GM13976 (cell line): ENCODE measurements at regions not wholly inside any gene's neighbourhood (a gene's known extent, or its start where the extent isn't known, plus 50 kb on each side); places are given as distances from the start of the nearest gene placed in this dataset.

Source experiments
- DNase-seq: peaks from one replicate; pipeline ENCODE4 v3.0.0; 2012; ENCODE audit warnings: low spot score
- in situ Hi-C: fragments of 300-500 bp; cut with MboI; formaldehyde crosslinking; loops from one replicate; pipeline ENCODE4 v1.12.0; 2022; ENCODE audit warnings: low sequenced_read_pairs, mixed read lengths, inconsistent platforms; ENCODE audit not compliant: unreplicated experiment
- TF ChIP-seq, protein P1 (sequence below): IDR thresholded peaks from 2 replicates; pipeline ENCODE4 v1.5.1; 2012; ENCODE audit warnings: borderline replicate concordance, mild to moderate bottlenecking; ENCODE audit not compliant: insufficient read depth; ENCODE audit errors: extremely low read depth, missing control alignments, control extremely low read depth

DNA sequence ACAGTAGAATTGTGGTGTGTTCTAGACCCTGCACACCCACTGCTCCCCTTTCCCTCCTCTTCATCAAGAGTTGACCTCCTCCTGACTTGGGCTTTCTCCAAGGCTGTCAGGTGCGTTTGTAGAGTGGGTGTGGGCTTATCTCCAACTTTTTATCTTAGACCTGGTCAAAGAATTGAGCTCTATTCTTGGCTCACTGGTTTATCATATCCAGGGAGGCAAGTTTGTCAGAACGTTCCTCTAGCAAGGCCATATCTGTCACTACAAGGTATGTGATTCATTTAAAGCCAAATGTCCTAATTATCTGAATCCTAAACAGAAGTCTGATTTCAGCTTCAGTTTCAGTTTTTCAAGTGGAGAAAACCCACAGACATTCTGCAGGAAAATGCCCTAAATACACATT is 117.1 kb upstream of the MGAT5 start:
- in situ Hi-C loops = no loop called here
- no peak for DNase-seq
- TF ChIP-seq, protein P1, sequence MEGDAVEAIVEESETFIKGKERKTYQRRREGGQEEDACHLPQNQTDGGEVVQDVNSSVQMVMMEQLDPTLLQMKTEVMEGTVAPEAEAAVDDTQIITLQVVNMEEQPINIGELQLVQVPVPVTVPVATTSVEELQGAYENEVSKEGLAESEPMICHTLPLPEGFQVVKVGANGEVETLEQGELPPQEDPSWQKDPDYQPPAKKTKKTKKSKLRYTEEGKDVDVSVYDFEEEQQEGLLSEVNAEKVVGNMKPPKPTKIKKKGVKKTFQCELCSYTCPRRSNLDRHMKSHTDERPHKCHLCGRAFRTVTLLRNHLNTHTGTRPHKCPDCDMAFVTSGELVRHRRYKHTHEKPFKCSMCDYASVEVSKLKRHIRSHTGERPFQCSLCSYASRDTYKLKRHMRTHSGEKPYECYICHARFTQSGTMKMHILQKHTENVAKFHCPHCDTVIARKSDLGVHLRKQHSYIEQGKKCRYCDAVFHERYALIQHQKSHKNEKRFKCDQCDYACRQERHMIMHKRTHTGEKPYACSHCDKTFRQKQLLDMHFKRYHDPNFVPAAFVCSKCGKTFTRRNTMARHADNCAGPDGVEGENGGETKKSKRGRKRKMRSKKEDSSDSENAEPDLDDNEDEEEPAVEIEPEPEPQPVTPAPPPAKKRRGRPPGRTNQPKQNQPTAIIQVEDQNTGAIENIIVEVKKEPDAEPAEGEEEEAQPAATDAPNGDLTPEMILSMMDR = no peak

DNA sequence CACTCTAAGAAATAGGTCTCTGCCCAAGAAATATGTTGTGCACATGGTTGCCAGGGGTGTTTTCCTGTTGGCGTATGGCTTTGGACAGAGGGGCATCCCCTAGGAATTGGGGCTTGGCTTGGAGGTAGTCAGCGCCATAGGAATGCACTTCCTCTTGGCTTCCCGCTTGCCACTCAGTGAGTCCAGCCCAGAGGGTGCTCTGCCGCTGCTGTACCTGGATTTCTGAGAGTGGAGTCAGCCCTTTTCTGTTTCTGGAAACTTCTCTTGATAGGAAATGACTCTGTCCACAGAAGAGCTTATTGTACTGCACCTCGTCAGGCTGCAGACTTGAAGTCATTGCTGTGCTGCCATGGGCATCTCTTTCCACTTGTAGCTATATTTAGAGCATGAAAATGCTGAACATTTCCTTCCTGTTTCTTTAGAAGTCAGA is 116.7 kb upstream of the MGAT5 start:
- DNase-seq = no peak
- TF ChIP-seq, protein P1 = no peak
- in situ Hi-C loops = no loop called here

DNA sequence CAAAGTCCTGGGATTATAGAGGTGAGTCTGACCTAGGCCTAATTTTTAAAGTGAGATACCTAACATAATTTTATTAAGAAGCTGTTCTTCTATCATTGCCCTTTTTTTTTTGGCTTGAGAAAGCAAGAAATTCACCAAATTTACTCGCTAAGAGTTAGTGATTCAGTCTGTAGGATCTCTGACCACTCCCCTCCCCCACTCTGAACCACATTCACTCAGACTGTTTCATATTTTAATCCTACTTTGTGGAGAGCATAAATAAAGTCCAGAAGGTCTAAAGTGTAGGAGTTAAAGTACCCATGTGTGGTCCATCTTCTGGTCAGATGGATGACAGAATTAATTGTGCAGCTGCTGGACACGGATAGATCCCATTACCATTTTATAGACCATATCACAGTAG is 115.8 kb upstream of the MGAT5 start:
- TF ChIP-seq, protein P1 = no peak
- in situ Hi-C loops = no loop called here
- DNase-seq = no peak

DNA sequence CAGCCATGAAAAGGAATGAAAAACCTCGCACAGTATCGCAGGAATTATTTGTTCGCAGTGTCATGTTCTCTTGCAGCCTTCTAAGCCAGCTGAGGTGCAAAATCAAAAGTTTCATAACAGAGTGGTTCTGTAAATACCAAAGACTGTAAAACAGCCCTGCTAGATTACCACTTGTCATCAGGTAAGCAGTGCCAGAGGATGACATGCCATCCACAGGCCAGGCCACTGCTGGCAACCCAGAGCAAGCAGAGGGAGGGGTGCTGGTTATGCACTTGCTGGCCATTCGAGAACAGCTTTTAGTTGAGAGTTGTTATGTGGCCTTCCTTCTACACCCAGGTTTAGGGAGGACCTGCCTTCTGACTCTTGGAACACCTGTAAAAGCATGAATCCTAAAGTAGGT is 114.3 kb upstream of the MGAT5 start:
- DNase-seq = no peak
- in situ Hi-C loops = no loop called here
- TF ChIP-seq, protein P1 = no peak

DNA sequence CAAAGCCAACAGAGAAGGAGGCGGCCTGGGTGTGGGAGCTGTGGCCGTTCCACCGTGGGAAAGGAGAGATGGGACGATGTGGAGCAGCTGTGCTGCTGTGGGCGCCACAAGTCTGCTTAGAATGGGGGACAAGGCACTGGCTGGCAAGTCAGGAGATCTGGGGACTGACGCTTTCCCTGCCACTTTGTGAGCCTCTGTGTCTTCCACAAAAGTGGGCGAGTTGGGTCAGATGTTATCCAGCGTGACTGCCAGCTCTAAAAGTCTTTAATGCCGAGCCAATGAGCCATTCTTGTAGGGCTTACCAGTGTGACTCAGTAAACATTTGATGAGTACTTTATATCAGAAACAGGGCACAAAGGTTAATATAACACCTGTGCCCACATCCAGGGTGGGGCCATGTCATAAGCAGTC is 113.6 kb upstream of the MGAT5 start:
- in situ Hi-C loops = no loop called here
- no peak for DNase-seq
- TF ChIP-seq, protein P1 = no peak

DNA sequence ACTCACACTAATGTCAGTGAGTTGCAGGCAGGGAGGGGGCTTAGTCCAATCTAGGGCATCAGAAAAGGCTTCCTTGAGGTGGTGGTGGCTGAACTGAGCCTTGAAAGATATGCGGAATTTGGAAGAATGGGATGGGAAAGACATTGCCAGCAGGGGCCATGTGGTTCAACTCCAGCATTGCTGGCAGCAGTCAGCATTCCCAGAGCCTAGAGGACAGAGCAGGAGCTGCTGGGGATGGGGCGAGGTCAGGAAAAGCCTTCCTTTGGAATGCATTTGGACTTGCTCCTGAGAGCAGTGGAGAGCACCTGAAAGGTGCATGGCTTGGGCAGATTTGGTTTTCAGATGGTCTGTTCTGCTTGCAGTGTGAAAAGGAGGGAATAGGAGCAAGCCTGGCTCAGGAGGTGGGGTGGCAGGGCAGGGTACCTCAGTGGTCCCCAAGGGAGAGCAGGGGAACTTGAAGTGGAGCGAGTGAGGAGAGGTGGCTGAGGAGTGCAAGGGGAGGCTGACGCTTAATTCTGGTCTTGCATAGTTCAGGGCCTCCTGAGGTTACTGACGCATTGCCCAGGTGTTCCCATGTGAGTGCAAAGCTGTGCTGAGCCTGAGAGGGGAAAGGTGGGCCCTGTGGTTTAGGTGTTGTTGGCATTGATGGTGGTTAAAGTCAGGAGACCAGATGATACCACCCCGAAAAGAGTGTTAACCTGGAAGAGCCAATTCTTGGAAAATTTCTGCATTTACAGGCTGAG is 112.1 kb upstream of the MGAT5 start:
- in situ Hi-C loops = no loop called here
- TF ChIP-seq, protein P1 = no peak
- no peak for DNase-seq
